ENCODE measurements at regions not wholly inside any gene's neighbourhood (a gene's known extent, or its start where the extent isn't known, plus 50 kb on each side); places are given as distances from the start of the nearest gene placed in this dataset.
A peak's percentile ranks its signal among the peaks of the same experiment; 100 is the strongest.
"Not testable (repeated sequence)": the region's sequence is repeated elsewhere in the genome, so short reads cannot be mapped to it uniquely, and the experiment has no call there.

DNA sequence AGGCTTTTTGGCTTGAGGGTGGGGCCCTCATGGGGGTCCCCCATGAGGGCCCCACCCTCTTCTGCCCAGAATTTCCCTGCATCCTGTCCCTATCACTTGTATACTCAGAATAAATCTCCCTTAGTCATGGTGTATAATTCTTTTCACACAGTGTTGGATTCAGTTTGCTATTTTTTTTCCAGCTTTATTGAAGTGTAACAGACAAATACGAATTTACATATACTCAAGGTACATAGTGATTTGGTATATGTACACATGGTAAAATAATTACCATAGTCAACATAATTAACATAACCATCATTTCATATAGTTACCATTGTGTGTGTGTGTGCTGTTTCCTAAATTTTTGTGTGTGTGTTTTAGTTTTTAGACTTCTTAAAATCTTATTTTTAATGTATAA, 289.4 kb downstream of the CNTNAP3B start:
- not testable (repeated sequence) for H3K4me3 ChIP-seq (ENCODE audit: low read depth, low read length); DNase-seq (ENCODE audit: low read depth)

DNA sequence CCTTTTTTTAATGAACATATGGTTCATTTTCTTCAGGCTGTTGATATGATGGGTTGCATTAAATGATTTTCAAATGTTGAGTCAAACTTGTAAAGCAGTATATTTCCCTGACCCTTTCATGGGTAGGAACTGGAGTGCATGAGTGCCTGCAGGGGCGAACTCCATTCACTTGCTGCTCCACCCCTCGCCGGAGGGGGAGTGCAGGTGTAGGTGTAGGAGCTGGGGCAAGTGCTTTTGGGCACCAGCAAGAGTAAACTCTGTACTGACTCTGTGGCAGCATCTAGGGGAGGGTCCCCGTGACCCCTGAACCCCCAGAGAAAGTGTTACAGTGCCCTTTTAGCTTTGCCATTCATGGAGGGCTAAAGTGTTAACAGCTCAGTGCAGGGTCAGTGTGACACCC, 290.3 kb downstream of the CNTNAP3B start:
- not testable (repeated sequence) for H3K4me3 ChIP-seq (ENCODE audit: low read depth, low read length); DNase-seq (ENCODE audit: low read depth)

GRCh38 chr9:41838562-41838851, 290.7 kb downstream of the CNTNAP3B start:
- DNase-seq (ENCODE audit: low read depth), result not testable (repeated sequence)

GRCh38 chr9:41837684-41838561, 291.3 kb downstream of the CNTNAP3B start:
- not testable (repeated sequence) for DNase-seq (ENCODE audit: low read depth); H3K4me3 ChIP-seq (ENCODE audit: low read depth, low read length)

More at GRCh38 chr9:41838562-41838851, 290.7 kb downstream of the CNTNAP3B start:
- H3K4me3 ChIP-seq (ENCODE audit: low read depth, low read length), result not testable (repeated sequence)

DNA sequence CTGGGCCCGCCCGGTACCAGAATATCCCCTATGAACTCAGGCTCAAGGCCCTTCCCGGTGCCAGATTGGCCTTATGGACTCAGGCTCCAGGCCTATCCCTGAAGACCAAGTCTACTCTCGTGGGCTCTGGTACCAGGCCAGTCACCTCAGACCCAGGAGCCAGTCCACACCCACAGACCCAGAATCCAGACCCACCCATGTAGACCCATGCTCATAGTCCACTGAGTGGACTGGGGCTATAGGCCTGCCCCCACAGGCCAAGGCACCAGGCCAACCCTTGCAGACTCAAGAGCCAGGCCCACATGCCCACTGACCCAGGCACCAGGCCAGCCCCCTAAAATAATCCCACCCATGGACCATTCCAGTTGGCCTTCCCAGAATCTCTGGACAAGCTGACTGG, 296.1 kb downstream of the CNTNAP3B start:
- not testable (repeated sequence) for H3K4me3 ChIP-seq (ENCODE audit: low read depth, low read length)

GRCh38 chr9:41824723-41825122, 304.5 kb downstream of the CNTNAP3B start:
- not testable (repeated sequence) for H3K4me3 ChIP-seq (ENCODE audit: low read depth, low read length); DNase-seq (ENCODE audit: low read depth)

More for the DNA sequence above, 296.1 kb downstream of the CNTNAP3B start:
- not testable (repeated sequence) for DNase-seq (ENCODE audit: low read depth)

DNA sequence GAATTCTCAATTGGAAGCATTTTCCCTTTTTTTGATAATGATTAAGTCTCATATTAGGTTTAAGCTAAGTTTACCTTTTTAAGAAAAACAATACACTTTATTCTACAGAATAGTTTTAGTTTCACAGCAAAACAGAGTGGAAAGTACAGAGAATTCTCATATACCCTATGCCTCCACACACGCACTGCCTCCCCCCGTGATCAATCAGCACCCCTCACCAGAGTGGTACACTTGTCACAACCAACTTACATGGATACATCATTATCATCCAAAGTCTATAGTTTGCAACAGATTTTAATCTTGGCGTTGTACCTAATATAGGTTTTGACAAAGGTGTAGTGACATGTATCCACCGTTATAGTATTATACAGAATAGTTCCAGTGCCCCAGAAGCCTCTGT, 326.5 kb downstream of the CNTNAP3B start:
- not testable (repeated sequence) for H3K4me3 ChIP-seq (ENCODE audit: low read depth, low read length); DNase-seq (ENCODE audit: low read depth)

DNA sequence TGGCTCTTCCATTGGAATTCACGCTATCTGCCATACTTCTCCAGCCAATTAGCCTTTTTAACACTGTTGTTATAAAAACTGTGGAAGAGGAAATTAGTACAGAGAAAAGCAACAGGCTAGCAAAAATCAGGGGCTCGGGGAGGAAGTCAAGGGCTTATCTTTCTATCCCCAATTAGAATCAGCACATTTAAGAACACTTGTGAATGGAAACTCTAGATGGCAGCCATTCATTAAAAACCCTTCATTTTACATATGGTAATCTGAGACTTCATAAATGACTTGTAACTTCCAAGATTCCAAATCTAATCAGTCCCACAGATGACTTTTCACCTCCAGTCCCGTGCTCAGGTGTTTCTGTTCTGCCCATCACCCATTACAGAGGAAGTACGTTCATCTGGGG, 330.5 kb downstream of the CNTNAP3B start:
- DNase-seq (ENCODE audit: low read depth), result peak; percentile 26
- H3K4me3 ChIP-seq (ENCODE audit: low read depth, low read length), result not testable (repeated sequence)

GRCh38 chr9:41790719-41791363, 338.4 kb downstream of the CNTNAP3B start:
- DNase-seq (ENCODE audit: low read depth), result peak; percentile 5
- H3K4me3 ChIP-seq (ENCODE audit: low read depth, low read length), result not testable (repeated sequence)

GRCh38 chr9:41790007-41790406, 339.2 kb downstream of the CNTNAP3B start:
- H3K4me3 ChIP-seq (ENCODE audit: low read depth, low read length); DNase-seq (ENCODE audit: low read depth): not testable (repeated sequence)

DNA sequence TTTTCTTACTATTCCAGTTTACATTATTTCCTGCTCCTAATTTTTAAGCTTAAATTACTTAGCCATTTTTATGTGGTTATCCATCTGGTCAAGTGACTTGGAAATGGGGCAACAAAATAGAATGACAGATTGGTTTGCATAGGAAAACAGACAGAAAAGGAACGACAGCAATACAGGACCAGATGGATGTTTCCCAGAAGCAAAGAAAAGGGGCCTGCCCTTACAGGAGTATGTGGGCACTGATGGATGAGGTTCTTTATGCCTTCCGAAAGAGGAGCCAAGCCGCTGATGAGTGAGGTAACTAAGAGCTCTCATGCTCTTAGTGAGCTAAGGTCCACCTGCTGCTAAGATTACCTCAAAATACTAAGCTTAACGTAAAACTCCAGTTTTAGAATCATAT, 339.8 kb downstream of the CNTNAP3B start:
- not testable (repeated sequence) for DNase-seq (ENCODE audit: low read depth); H3K4me3 ChIP-seq (ENCODE audit: low read depth, low read length)

GRCh38 chr9:41787951-41788350, 341.3 kb downstream of the CNTNAP3B start:
- H3K4me3 ChIP-seq (ENCODE audit: low read depth, low read length); DNase-seq (ENCODE audit: low read depth): not testable (repeated sequence)

- not testable (repeated sequence) for H3K4me3 ChIP-seq (ENCODE audit: low read depth, low read length); DNase-seq (ENCODE audit: low read depth)
Measured at GRCh38 chr9:41787270-41787669, 342.0 kb downstream of the CNTNAP3B start.

DNA sequence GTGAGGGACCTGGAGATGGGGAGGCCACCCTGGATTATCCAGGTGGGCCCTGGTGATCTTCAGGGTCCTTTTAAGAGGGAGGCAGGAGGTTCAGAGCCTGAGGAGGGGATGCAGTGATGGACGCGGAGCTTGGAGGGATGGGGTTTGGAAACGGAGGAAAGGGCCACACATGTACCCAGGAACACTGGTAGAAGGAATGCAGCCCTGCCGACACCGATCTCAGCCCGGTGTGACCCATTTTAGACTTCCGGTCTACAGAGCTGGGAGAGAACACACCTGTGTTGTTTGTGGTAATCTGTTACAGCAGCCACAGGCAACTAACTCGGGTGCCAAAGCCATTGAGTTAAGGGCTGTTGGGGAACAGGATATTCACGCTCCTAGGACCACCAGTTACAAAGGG, 345.2 kb downstream of the CNTNAP3B start:
- DNase-seq (ENCODE audit: low read depth), result not testable (repeated sequence)

GRCh38 chr9:41783070-41783810, 346.0 kb downstream of the CNTNAP3B start:
- not testable (repeated sequence) for DNase-seq (ENCODE audit: low read depth); H3K4me3 ChIP-seq (ENCODE audit: low read depth, low read length)

More for the DNA sequence above, 345.2 kb downstream of the CNTNAP3B start:
- not testable (repeated sequence) for H3K4me3 ChIP-seq (ENCODE audit: low read depth, low read length)

DNA sequence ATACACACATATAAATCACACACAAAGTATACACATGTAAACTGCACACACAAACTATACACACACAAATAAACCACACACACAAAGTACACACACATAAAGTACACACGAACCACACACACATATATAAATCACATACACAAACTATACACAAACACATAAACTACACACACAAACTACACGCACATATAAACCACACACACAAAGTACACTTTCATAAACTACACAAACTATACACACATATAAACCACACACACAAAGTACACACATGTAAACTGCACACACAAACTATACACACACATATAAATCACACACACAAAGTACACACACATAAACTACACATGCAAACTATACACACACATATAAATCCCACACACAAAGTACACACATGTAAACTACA, 347.3 kb downstream of the CNTNAP3B start:
- DNase-seq (ENCODE audit: low read depth); H3K4me3 ChIP-seq (ENCODE audit: low read depth, low read length): not testable (repeated sequence)

- DNase-seq (ENCODE audit: low read depth), result not testable (repeated sequence)
Measured at GRCh38 chr9:41779897-41780406, 349.3 kb downstream of the CNTNAP3B start.

DNA sequence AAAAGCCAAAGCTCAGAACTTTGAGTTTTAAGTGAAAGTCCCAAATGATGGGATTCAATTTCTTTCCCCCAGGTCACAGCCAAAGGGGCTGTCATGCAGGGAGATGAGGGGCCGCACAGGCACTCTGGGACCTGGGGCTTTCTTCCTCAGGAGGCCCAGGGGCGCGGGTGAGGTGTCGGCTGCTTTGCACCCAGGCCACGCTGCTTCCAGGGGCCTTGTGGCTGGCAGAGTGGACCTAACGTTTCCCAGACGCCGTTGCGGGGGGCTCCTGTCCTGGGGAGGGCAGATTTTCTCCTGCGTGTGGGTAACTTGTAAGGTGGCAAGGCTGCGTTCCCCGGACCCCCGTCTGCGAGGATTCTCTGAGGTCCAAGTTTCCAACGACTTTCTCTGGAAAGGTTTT, 350.0 kb downstream of the CNTNAP3B start:
- H3K4me3 ChIP-seq (ENCODE audit: low read depth, low read length); DNase-seq (ENCODE audit: low read depth): not testable (repeated sequence)

More at GRCh38 chr9:41779897-41780406, 349.3 kb downstream of the CNTNAP3B start:
- H3K4me3 ChIP-seq (ENCODE audit: low read depth, low read length), result not testable (repeated sequence)

GRCh38 chr9:41778535-41779071, 350.6 kb downstream of the CNTNAP3B start:
- not testable (repeated sequence) for DNase-seq (ENCODE audit: low read depth)

More at GRCh38 chr9:41778535-41779071, 350.6 kb downstream of the CNTNAP3B start:
- not testable (repeated sequence) for H3K4me3 ChIP-seq (ENCODE audit: low read depth, low read length)

Measured in NB4 (cell line).